Natural killer cell (primary cell): ENCODE measurements at regions not wholly inside any gene's neighbourhood (a gene's known extent, or its start where the extent isn't known, plus 50 kb on each side); places are given as distances from the start of the nearest gene placed in this dataset.
A peak's percentile ranks its signal among the peaks of the same experiment; 100 is the strongest.
"Not testable (repeated sequence)": the region's sequence is repeated elsewhere in the genome, so short reads cannot be mapped to it uniquely, and the experiment has no call there.

Source experiments
- ATAC-seq, 3 donors: fragments of 150-1000 bp in 2 of 3; fragments of 200-7000 bp in 1 of 3; cut with Tn5 transposase; 1 replicate in 1 of 3; 2 replicates in 2 of 3; pipeline ENCODE4 v1.10.0; 2021; ENCODE audit warnings: mild to moderate bottlenecking in 2 of 3, moderate library complexity in 2 of 3
- DNase-seq, 2 donors: peaks; one replicate each; pipeline versions ENCODE4 v3.0.0 to v3.0.0-alpha.2; 2013 to 2021; ENCODE audit warnings: mixed read lengths in 1 of 2
- H3K27ac ChIP-seq: one replicate; pipeline ENCODE4 v1.5.1; 2013; ENCODE audit warnings: mild to moderate bottlenecking, low read length
- H3K27me3 ChIP-seq: one replicate; pipeline ENCODE4 v1.6.1; 2013; ENCODE audit warnings: low read length; ENCODE audit not compliant: control insufficient read depth, insufficient read depth
- H3K36me3 ChIP-seq: one replicate; pipeline ENCODE4 v1.6.1; 2013; ENCODE audit warnings: low read length; ENCODE audit not compliant: control insufficient read depth, insufficient read depth
- H3K4me1 ChIP-seq: one replicate; pipeline ENCODE4 v1.6.1; 2013; ENCODE audit warnings: low read length; ENCODE audit not compliant: control insufficient read depth, insufficient read depth
- H3K4me3 ChIP-seq: one replicate; pipeline ENCODE4 v1.5.1; 2013; ENCODE audit warnings: low read length
- H3K9me3 ChIP-seq: one replicate; pipeline ENCODE4 v1.6.1; 2013; ENCODE audit warnings: low read length; ENCODE audit not compliant: control insufficient read depth, insufficient read depth
- H3K27ac Mint-ChIP-seq, 2 donors: one replicate each; pipeline ENCODE4 v1.8.0; 2022; ENCODE audit warnings: mild to moderate bottlenecking in 2 of 2, mixed read lengths in 2 of 2, moderate library complexity in 1 of 2
- H3K27me3 Mint-ChIP-seq, 2 donors: one replicate each; pipeline ENCODE4 v1.8.0; 2022; ENCODE audit warnings: low read depth in 2 of 2, mixed read lengths in 2 of 2
- H3K36me3 Mint-ChIP-seq: one replicate; pipeline ENCODE4 v1.8.0; 2022; ENCODE audit warnings: mixed read lengths
- H3K4me1 Mint-ChIP-seq, 2 donors: one replicate each; pipeline ENCODE4 v1.8.0; 2022; ENCODE audit warnings: mixed read lengths in 2 of 2
- H3K4me3 Mint-ChIP-seq: one replicate; pipeline ENCODE4 v1.8.0; 2022; ENCODE audit warnings: mild to moderate bottlenecking, moderate library complexity, mixed read lengths
- H3K9me3 Mint-ChIP-seq, 2 donors: one replicate each; pipeline ENCODE4 v1.8.0; 2022; ENCODE audit warnings: mixed read lengths in 2 of 2
- WGBS: methylation state at CpG from one replicate; pipeline ENCODE4 v1.1.7; 2013; ENCODE audit warnings: missing lambda C conversion rate; ENCODE audit not compliant: insufficient coverage; 5-methylcytosine and 5-hydroxymethylcytosine counted together
- intact Hi-C: fragments of 100-400 bp; cut with micrococcal nuclease; formaldehyde crosslinking; loops from one replicate; pipeline ENCODE4 v1.14.2; 2022
- TF ChIP-seq, protein P1 (sequence below): fragments of 200-600 bp; IDR thresholded peaks from one replicate; pipeline ENCODE4 v1.8.0; 2022; ENCODE audit warnings: antibody characterized with exemption

DNA sequence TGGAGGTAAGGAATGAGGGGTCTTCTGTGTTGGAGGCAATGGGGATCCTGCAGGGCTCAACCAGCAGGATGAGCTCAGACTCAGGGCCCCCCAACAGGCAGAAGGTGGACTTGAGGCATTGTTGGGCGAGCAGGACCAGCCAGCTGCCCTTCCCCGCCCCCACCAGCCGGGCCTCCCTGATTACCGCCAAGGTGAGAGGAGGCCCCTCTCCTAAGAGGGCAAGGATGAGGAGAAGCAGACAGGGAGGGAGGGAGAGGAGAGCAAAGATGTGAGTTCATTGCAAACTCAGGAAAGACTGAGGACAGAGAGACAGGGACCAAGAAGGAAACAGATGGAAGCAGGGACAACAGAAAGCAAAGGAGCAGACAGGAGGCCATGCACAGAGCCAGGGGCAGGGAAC is 272.8 kb upstream of the XYLT1 start:
- no peaks in the 10 kb centered on the region for H3K4me1 Mint-ChIP-seq
- peaks cover 0 to 5% of the 10 kb centered on the region in 2 donors for H3K27me3 Mint-ChIP-seq
- no peak overlapping the region for H3K4me3 Mint-ChIP-seq
- no peaks in the 10 kb centered on the region for H3K36me3 Mint-ChIP-seq
- Histone ChIP-seq H3K27ac (no peak overlapping the region), H3K4me1 (no peaks in the 10 kb centered on the region), H3K4me3 (no peak overlapping the region), H3K9me3 (no peaks in the 10 kb centered on the region), H3K36me3 (no peaks in the 10 kb centered on the region), H3K27me3 (no peaks in the 10 kb centered on the region)
- ATAC-seq (no peak), DNase-seq (no peak)
- H3K9me3 Mint-ChIP-seq, result no peaks in the 10 kb centered on the region
- WGBS, result 89% methylated on average over 4 of the region's 4 CpGs
- TF ChIP-seq, protein P1, sequence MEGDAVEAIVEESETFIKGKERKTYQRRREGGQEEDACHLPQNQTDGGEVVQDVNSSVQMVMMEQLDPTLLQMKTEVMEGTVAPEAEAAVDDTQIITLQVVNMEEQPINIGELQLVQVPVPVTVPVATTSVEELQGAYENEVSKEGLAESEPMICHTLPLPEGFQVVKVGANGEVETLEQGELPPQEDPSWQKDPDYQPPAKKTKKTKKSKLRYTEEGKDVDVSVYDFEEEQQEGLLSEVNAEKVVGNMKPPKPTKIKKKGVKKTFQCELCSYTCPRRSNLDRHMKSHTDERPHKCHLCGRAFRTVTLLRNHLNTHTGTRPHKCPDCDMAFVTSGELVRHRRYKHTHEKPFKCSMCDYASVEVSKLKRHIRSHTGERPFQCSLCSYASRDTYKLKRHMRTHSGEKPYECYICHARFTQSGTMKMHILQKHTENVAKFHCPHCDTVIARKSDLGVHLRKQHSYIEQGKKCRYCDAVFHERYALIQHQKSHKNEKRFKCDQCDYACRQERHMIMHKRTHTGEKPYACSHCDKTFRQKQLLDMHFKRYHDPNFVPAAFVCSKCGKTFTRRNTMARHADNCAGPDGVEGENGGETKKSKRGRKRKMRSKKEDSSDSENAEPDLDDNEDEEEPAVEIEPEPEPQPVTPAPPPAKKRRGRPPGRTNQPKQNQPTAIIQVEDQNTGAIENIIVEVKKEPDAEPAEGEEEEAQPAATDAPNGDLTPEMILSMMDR, result no peak
- intact Hi-C loops, result no loop called here
- H3K27ac Mint-ChIP-seq, result no peak overlapping the region

DNA sequence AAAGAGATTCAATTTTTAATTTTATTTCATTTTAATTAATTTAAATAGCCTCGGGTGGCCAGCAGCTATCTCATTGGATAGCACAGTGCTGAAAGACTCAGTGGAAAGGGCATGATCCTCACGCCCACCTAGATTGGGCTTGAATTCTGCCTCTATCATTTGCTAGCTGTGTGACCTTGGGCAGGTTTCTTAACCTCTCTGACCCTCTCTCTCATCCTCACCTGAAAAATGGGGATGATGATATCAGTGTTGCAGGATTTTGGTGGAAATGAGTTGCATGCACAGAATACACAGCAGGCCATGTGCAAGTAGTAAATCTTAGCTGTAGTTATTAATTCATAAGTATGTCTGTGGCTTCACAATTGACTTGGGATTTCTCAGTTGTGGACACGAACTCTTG is 272.4 kb upstream of the XYLT1 start:
- no peaks in the 10 kb centered on the region for H3K9me3 Mint-ChIP-seq
- intact Hi-C loops, result no loop called here
- Histone ChIP-seq H3K4me1 (no peaks in the 10 kb centered on the region), H3K36me3 (no peaks in the 10 kb centered on the region), H3K9me3 (no peaks in the 10 kb centered on the region), H3K27me3 (no peaks in the 10 kb centered on the region), H3K27ac (no peak overlapping the region), H3K4me3 (no peak overlapping the region)
- H3K4me1 Mint-ChIP-seq, result no peaks in the 10 kb centered on the region
- no peak overlapping the region for H3K27ac Mint-ChIP-seq
- ATAC-seq (no peak), DNase-seq (no peak)
- TF ChIP-seq, protein P1, result no peak
- no peaks in the 10 kb centered on the region for H3K36me3 Mint-ChIP-seq
- no peak overlapping the region for H3K4me3 Mint-ChIP-seq
- H3K27me3 Mint-ChIP-seq, result peaks cover 0 to 4% of the 10 kb centered on the region in 2 donors
- WGBS, result 64% methylated on average over 3 of the region's 3 CpGs

DNA sequence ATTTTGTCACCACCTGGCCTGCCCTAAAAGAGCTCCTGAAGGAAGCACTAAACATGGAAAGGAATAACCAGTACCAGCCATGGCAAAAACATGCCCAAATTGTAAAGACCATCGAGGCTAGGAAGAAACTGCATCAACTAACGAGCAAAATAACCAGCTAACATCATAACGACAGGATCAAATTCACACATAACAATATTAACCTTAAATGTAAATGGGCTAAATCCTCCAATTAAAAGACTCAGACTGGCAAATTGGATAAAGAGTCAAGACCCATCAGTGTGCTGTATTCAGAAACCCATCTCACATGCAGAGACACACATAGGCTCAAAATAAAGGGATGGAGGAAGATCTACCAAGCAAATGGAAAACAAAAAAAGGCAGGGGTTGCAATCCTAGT is 264.3 kb upstream of the XYLT1 start:
- 84% methylated on average over 3 of the region's 3 CpGs for WGBS
- H3K36me3 ChIP-seq, H3K4me1 Mint-ChIP-seq, H3K9me3 Mint-ChIP-seq, H3K4me3 ChIP-seq, H3K4me1 ChIP-seq, intact Hi-C loops, H3K9me3 ChIP-seq, H3K4me3 Mint-ChIP-seq, H3K36me3 Mint-ChIP-seq, H3K27ac Mint-ChIP-seq, ATAC-seq, H3K27me3 ChIP-seq, H3K27ac ChIP-seq, DNase-seq: not testable (repeated sequence)
- peaks cover 6 to 21% of the 10 kb centered on the region in 2 donors for H3K27me3 Mint-ChIP-seq

DNA sequence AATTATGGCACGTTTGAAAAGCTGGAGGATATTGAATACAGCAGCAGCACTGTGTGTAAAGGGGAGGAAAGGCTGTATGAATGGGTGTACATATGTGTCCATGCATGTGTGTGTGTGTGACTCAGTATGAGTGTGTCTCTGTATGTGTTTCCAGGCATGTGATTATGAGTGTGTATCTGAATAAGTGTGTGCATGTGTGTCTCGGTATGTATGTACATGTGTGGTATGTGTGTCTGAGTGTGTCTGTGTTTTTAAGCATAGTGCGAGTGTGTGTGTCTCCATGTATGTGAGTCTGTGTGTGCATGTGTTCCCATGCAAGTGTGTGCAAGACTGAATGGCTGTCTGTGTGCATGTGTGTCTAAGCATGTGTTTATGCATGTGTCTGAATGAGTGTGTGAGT is 259.1 kb upstream of the XYLT1 start:
- Mint-ChIP-seq H3K9me3 (peaks cover 0 to 2% of the 10 kb centered on the region in 2 donors), H3K4me3 (no peak overlapping the region), H3K27me3 (peaks cover 16 to 25% of the 10 kb centered on the region in 2 donors), H3K4me1 (no peaks in the 10 kb centered on the region), H3K36me3 (no peaks in the 10 kb centered on the region), H3K27ac (no peak overlapping the region)
- WGBS, result 89% methylated on average over 3 of the region's 3 CpGs
- Histone ChIP-seq H3K9me3 (peaks cover 4% of the 10 kb centered on the region), H3K27me3 (no peaks in the 10 kb centered on the region), H3K36me3 (no peaks in the 10 kb centered on the region), H3K4me3 (no peak overlapping the region), H3K27ac (no peak overlapping the region), H3K4me1 (no peaks in the 10 kb centered on the region)
- TF ChIP-seq, protein P1, result no peak
- intact Hi-C loops, result no loop called here
- DNase-seq (no peak), ATAC-seq (peak in 1 of 3 donors; percentile 39)
